ENCODE measurements at regions not wholly inside any gene's neighbourhood (a gene's known extent, or its start where the extent isn't known, plus 50 kb on each side); places are given as distances from the start of the nearest gene placed in this dataset.

DNA sequence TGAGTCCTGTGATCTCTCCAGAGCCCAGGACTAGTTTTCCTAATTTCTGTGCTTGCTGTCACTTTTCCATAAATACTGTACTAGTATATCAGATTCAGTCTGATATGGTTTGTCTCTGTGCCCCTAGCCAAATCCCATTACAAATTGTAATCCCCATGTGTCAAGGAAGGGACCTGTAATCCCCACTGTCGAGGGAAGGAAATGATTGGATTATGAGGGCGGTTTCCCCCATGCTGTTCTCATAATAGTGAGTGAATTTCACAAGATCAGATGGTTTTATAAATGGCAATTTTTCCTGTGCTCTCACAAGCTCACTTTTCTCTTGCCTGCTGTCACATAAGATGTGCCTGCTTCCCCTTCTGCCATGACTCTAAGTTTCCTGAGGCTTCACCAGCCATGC is 54.8 kb upstream of the IFRD1 start:
- no peak for DNase-seq

DNA sequence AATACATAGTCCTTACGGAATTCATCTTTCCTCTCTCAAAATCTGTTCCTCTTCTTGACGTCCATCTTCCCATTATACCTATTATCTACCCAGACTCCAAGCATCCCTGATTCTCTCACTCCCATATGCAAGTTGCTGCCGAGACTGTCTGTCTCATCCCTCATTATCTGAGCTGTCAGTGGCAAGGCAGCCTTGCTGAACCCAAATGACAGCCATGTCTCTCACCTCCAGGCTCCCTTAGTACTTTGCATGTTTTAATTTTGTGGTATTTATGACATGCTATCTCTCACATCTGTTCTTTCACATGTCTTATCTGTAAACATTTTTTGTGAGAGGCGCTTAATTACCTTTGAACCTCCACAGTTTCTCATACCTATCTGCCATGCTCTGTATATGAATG is 54.4 kb upstream of the IFRD1 start:
- DNase-seq = no peak

DNA sequence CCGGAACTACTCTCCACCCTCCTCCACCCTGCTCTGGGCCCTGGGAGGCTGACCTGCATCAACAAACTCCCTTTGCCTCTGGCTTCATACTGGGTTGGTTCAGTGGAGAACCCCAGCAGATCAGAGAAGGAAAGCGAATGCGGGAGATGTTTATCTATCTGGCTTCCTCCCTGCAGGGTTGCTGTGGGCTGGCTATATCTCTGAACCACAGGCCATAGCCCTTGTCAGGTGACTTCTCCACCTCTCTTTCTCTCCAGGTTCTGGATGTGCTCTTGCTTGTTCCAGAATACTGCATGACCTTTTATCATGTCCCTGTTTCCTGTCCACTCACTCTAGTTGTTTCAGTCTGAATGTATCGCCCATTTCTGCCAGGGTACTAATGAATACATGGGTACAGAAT is 51.7 kb upstream of the IFRD1 start:
- DNase-seq = peak; percentile 65

DNA sequence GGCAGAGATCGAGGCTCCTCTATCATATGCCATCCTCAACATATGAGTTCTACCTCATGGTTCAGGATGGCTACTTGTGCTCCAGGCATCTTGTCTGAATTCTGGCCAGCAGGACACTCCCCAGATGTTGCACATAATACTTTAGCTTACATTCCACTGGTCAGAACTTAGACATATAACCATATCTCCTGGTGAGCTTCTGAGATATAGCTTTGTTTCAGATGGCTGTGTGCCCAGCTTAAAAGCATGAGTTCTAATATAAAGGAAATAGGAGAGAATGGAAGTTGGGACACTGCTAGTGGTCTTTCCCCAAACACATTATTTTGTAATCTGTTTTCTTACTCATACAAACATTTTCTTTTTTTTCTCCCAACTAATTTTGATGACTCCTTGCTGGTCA is 50.8 kb upstream of the IFRD1 start:
- no peak for DNase-seq

DNA sequence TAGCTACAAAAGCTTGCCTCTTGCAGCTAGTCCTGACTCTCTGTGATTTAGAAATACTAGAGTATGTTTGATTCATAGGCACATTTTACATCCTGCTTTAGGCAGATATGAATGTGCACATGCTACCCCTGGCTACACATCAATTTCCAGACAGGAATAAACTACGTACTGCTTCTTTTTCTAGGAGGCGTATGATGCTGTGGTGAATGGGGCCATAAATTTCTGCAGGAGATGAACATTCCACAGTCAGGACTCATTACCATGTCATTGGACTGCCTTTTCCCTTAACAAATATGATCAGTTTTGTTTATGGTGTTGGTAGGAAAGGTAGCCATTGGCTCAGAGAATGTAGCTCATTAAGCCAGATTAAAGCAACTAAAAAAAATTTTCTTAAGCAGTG is 50.1 kb upstream of the IFRD1 start:
- no peak for DNase-seq

Data from GDM1 (cell line).